Type B pancreatic cell (in vitro differentiated cells): ENCODE measurements at regions not wholly inside any gene's neighbourhood (a gene's known extent, or its start where the extent isn't known, plus 50 kb on each side); places are given as distances from the start of the nearest gene placed in this dataset.

Experiments
- DNase-seq: peaks from one replicate; pipeline ENCODE4 v3.0.0; 2021; ENCODE audit warnings: mixed read lengths; ENCODE audit not compliant: unreplicated experiment; ENCODE audit errors: extremely low spot score
- H3K27ac Mint-ChIP-seq: 2 replicates; pipeline ENCODE4 v1.8.0; 2021; ENCODE audit warnings: mild to moderate bottlenecking, mixed read lengths
- H3K27me3 Mint-ChIP-seq: 2 replicates; pipeline ENCODE4 v1.8.0; 2021; ENCODE audit warnings: mixed read lengths
- H3K36me3 Mint-ChIP-seq: 2 replicates; pipeline ENCODE4 v1.8.0; 2021; ENCODE audit warnings: mixed read lengths
- H3K4me1 Mint-ChIP-seq: one replicate; pipeline ENCODE4 v1.8.0; 2021; ENCODE audit warnings: mixed read lengths; ENCODE audit not compliant: unreplicated experiment
- H3K4me3 Mint-ChIP-seq: 2 replicates; pipeline ENCODE4 v1.8.0; 2021; ENCODE audit warnings: mild to moderate bottlenecking, mixed read lengths
- H3K9me3 Mint-ChIP-seq: 2 replicates; pipeline ENCODE4 v1.8.0; 2021; ENCODE audit warnings: mixed read lengths
- CTCF ChIP-seq: fragments of 200-600 bp; sonication (generic); conservative IDR thresholded peaks from 2 replicates; pipeline ENCODE4 v1.5.0; 2021; ENCODE audit warnings: antibody characterized with exemption, mild to moderate bottlenecking

DNA sequence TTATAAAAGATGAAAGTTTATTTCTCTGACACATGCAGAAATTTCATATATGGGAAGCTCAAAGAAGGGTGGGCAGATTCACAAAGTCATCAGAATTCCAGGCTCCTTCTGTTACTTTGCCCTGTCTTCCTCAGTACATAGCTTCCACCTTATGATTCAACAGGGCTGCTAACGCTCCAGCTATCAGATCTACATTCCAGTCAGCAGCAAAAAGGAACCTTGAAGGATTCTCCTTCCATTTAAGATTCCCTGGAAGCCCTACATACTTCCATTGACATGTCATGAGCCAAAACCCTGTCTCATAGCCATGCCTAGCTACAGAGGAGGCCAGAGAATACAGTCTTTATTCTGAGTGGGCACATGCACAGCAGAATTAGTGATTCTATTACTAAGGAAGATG lies 103.3 kb downstream of the NCR2 start:
- Mint-ChIP-seq H3K36me3 (no peaks in the 10 kb centered on the region), H3K4me1 (peaks cover 32% of the 10 kb centered on the region), H3K27me3 (peaks cover 2% of the 10 kb centered on the region), H3K9me3 (no peaks in the 10 kb centered on the region), H3K4me3 (no peak overlapping the region), H3K27ac (no peak overlapping the region)
- TF ChIP-seq CTCF, result no peak
- DNase-seq, result no peak

- H3K4me3 Mint-ChIP-seq, result no peak overlapping the region
- H3K4me1 Mint-ChIP-seq, result peaks cover 42% of the 10 kb centered on the region
- no peak for DNase-seq
- no peak overlapping the region for H3K27ac Mint-ChIP-seq
- no peaks in the 10 kb centered on the region for H3K9me3 Mint-ChIP-seq
- no peaks in the 10 kb centered on the region for H3K36me3 Mint-ChIP-seq
- peaks cover 2% of the 10 kb centered on the region for H3K27me3 Mint-ChIP-seq
- no peak for TF ChIP-seq CTCF
Observed at GRCh38 chr6:41439524-41440418, 104.4 kb downstream of the NCR2 start.

- Mint-ChIP-seq H3K27ac (no peak overlapping the region), H3K36me3 (no peaks in the 10 kb centered on the region), H3K27me3 (peaks cover 2% of the 10 kb centered on the region), H3K9me3 (no peaks in the 10 kb centered on the region), H3K4me1 (peaks cover 47% of the 10 kb centered on the region), H3K4me3 (no peak overlapping the region)
- DNase-seq, result no peak
- no peak for TF ChIP-seq CTCF
Observed at GRCh38 chr6:41440958-41441357, 105.2 kb upstream of the FOXP4 start.

DNA sequence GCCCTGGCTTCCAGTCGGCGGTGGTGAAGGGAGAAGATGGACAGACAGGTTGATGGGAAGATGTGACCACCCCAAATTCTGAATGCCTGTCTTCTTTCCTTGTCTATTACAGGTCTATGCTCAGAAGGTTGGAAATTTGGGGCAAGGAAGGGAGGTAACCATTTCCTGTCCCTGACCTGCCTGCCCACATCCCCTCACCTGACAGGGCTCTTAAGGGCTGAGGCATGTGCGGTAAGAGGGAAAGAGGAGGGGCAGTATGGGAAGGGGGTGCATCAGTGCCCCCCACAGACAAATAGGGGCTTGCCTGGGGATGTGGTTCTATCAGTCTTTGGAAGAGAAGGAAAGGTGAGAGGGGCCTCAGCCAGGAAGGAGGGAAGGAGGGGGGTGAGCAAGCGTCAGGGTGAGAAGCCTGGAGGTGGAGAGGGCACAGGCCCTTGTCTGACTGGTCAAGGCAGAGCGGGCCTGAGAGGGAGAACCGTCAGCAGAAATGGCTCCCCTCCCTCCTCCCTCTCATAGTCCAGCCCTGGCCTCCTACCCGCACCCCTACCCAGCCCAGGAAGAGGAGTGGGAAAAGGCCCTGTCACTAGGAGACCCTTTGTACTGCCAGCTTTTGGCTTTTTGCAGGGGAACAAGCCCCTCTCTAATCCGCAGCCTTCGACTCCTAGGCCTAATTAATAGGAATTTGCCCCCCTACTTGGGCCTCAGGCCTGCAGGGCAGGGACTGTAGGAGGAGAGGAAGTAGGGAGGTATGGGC lies 104.4 kb upstream of the FOXP4 start:
- peak overlapping the region; percentile 41 for H3K27ac Mint-ChIP-seq
- H3K9me3 Mint-ChIP-seq, result no peaks in the 10 kb centered on the region
- H3K4me1 Mint-ChIP-seq, result peaks cover 47% of the 10 kb centered on the region
- no peak for TF ChIP-seq CTCF
- no peak for DNase-seq
- no peaks in the 10 kb centered on the region for H3K36me3 Mint-ChIP-seq
- peaks cover 2% of the 10 kb centered on the region for H3K27me3 Mint-ChIP-seq
- H3K4me3 Mint-ChIP-seq, result no peak overlapping the region

- H3K27me3 Mint-ChIP-seq, result peaks cover 2% of the 10 kb centered on the region
Observed at GRCh38 chr6:41442352-41442672, 103.9 kb upstream of the FOXP4 start.

More at GRCh38 chr6:41442352-41442672, 103.9 kb upstream of the FOXP4 start:
- Mint-ChIP-seq H3K36me3 (no peaks in the 10 kb centered on the region), H3K9me3 (no peaks in the 10 kb centered on the region), H3K4me1 (peaks cover 47% of the 10 kb centered on the region), H3K4me3 (peak overlapping the region; percentile 57), H3K27ac (peak overlapping the region; percentile 46)
- no peak for TF ChIP-seq CTCF
- DNase-seq, result no peak
